ENCODE measurements at regions not wholly inside any gene's neighbourhood (a gene's known extent, or its start where the extent isn't known, plus 50 kb on each side); places are given as distances from the start of the nearest gene placed in this dataset.

GRCh38 chr13:39930060-39930459 is 274.6 kb downstream of the COG6 start:
- TF ChIP-seq, protein P1, sequence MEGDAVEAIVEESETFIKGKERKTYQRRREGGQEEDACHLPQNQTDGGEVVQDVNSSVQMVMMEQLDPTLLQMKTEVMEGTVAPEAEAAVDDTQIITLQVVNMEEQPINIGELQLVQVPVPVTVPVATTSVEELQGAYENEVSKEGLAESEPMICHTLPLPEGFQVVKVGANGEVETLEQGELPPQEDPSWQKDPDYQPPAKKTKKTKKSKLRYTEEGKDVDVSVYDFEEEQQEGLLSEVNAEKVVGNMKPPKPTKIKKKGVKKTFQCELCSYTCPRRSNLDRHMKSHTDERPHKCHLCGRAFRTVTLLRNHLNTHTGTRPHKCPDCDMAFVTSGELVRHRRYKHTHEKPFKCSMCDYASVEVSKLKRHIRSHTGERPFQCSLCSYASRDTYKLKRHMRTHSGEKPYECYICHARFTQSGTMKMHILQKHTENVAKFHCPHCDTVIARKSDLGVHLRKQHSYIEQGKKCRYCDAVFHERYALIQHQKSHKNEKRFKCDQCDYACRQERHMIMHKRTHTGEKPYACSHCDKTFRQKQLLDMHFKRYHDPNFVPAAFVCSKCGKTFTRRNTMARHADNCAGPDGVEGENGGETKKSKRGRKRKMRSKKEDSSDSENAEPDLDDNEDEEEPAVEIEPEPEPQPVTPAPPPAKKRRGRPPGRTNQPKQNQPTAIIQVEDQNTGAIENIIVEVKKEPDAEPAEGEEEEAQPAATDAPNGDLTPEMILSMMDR (IDR thresholded peaks at IDR 0.05): no peak

DNA sequence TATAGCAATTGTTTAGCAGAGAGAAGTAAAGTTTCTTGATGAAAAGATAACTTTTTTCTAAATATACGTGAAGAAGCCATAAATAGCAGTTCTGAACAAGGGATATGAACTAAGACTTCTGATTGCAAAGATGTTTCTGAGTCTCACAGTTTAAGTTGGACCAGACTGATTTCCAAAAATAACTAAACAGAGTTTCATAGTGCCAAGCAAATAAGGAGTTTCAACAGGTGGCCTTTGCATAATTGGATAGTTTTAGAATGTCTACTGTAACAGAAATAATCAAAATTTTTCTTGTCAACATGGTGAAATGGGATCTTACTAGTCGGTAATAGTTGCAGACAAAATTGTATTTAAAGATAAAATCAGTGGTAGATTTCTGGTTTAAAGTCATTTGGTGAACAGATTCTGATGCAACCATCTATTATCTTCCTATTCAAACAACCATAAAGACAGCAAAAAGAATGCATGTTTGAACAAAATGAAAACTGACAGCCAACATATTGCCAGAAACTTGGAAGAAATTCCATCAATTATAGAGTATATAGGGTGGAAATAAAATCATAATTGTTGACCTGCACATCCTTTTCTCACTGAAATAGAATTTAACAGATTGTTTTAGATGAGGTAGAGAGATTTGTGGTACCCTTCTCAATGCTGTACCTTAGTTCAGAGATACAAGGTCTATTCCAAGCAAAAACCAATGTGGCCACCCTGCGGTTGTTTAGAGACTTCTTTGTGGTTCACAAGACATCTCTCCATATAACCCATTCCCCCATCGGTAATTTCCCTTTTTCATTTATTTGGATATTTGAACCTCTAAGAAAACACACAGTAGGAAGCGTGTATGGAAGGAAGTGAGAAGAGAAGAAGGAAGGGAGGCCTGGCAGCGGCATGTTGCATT is 275.3 kb downstream of the COG6 start:
- TF ChIP-seq, protein P1 (IDR thresholded peaks at IDR 0.05): no peak

GRCh38 chr13:39931505-39931904 is 276.0 kb downstream of the COG6 start:
- TF ChIP-seq, protein P1 (IDR thresholded peaks at IDR 0.05): no peak

- TF ChIP-seq, protein P1 (IDR thresholded peaks at IDR 0.05): no peak
Measured at GRCh38 chr13:39935155-39935554, 279.7 kb downstream of the COG6 start.

DNA sequence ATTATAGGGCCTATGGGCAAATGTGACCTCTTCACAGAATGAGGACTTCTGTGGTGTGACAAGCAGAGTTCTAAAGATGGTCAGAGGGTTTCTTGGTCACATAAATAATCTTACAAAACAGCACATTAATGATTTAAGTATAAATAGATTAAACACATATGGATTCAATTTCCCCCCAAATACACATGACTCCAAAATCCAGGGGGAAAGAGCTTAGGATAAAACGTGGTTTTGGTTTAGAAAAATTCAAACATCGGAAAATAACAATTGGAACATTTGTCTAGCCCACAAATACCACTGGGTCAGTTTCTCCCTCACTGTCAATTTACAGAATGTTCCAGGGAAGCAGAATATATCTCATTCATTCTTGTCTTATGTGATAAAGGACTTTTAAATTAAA is 283.1 kb downstream of the COG6 start:
- TF ChIP-seq, protein P1 (IDR thresholded peaks at IDR 0.05): no peak

DNA sequence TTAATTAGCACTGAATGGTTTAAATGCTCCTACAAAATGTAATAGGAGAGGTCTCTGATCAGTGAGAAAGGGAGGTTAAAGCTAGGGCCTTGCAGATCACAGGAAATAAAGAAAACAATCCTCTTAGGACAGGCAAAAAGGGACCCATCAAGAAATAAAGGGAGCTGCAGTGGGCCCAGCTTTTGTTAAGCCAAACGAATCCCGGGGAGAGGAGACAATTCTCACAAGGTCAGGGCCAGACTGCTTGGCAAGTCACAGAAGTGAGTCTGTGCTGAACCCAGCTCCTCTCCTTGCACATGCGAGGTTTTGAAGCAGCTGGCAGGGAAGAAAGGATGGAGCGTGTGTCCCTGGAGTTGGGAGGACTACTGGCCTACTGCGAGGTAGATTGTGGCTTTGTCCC is 285.8 kb downstream of the COG6 start:
- TF ChIP-seq, protein P1 (IDR thresholded peaks at IDR 0.05): no peak

- TF ChIP-seq, protein P1 (IDR thresholded peaks at IDR 0.05): no peak
Measured at GRCh38 chr13:39941911-39942551, 286.6 kb downstream of the COG6 start.
